GM13977 (cell line): ENCODE measurements at regions not wholly inside any gene's neighbourhood (a gene's known extent, or its start where the extent isn't known, plus 50 kb on each side); places are given as distances from the start of the nearest gene placed in this dataset.

Experiments used
- DNase-seq: peaks from one replicate; pipeline ENCODE4 v3.0.0; 2012; ENCODE audit warnings: low spot score
- CTCF ChIP-seq: IDR thresholded peaks from 2 replicates; pipeline ENCODE4 v1.5.1; 2012; ENCODE audit warnings: mild to moderate bottlenecking, control low read depth; ENCODE audit not compliant: insufficient read depth; ENCODE audit errors: extremely low read depth, missing control alignments
- in situ Hi-C: fragments of 300-500 bp; cut with MboI; formaldehyde crosslinking; loops from one replicate; pipeline ENCODE4 v1.12.0; 2022; ENCODE audit warnings: low sequenced_read_pairs, low pct_unique_long_range_greater_than_20kb, mixed read lengths, inconsistent platforms; ENCODE audit not compliant: unreplicated experiment

- no peak for TF ChIP-seq CTCF
- in situ Hi-C loops, result no loop called here
Measured at GRCh38 chr14:25574628-25575325, 524.8 kb upstream of the STXBP6 start.

GRCh38 chr14:25570483-25570882, 520.5 kb upstream of the STXBP6 start:
- in situ Hi-C loops, result no loop called here
- no peak for DNase-seq
- no peak for TF ChIP-seq CTCF

More at GRCh38 chr14:25574628-25575325, 524.8 kb upstream of the STXBP6 start:
- no peak for DNase-seq

- DNase-seq, result no peak
- TF ChIP-seq CTCF, result no peak
- in situ Hi-C loops, result no loop called here
Measured at GRCh38 chr14:25557466-25557865, 507.5 kb upstream of the STXBP6 start.

- in situ Hi-C loops, result no loop called here
- no peak for DNase-seq
- TF ChIP-seq CTCF, result no peak
Measured at GRCh38 chr14:25552826-25553225, 502.9 kb upstream of the STXBP6 start.

- TF ChIP-seq CTCF, result no peak
- no peak for DNase-seq
- in situ Hi-C loops, result no loop called here
Measured at GRCh38 chr14:25551674-25552073, 501.7 kb upstream of the STXBP6 start.

- TF ChIP-seq CTCF, result no peak
- in situ Hi-C loops, result no loop called here
- no peak for DNase-seq
Measured at GRCh38 chr14:25546826-25547225, 496.9 kb upstream of the STXBP6 start.
